Suprapubic skin (tissue), 4 donors: ENCODE measurements at regions not wholly inside any gene's neighbourhood (a gene's known extent, or its start where the extent isn't known, plus 50 kb on each side); places are given as distances from the start of the nearest gene placed in this dataset.

ENCODE experiments used
- DNase-seq, 2 donors: peaks; one replicate each; pipeline ENCODE4 v3.0.0-alpha.2; 2019; ENCODE audit warnings: low spot score in 2 of 2
- H3K27ac ChIP-seq: fragments of 200-600 bp; sonication (generic); one replicate; pipeline ENCODE4 v1.5.1; 2019
- H3K27me3 ChIP-seq: fragments of 200-600 bp; sonication (generic); one replicate; pipeline ENCODE4 v1.5.1; 2019
- H3K36me3 ChIP-seq: fragments of 200-600 bp; sonication (generic); one replicate; pipeline ENCODE4 v1.5.1; 2019
- H3K4me1 ChIP-seq: fragments of 200-600 bp; sonication (generic); one replicate; pipeline ENCODE4 v1.5.1; 2019
- H3K4me3 ChIP-seq: fragments of 200-600 bp; sonication (generic); one replicate; pipeline ENCODE4 v1.5.1; 2019; ENCODE audit warnings: mild to moderate bottlenecking
- H3K9me3 ChIP-seq: fragments of 200-600 bp; sonication (generic); one replicate; pipeline ENCODE4 v1.5.1; 2019
- EP300 ChIP-seq: sonication (generic); formaldehyde crosslinking; IDR thresholded peaks from one replicate; pipeline ENCODE4 v1.6.1; 2017; ENCODE audit warnings: antibody characterized with exemption
- POLR2A ChIP-seq, 2 donors: fragments of 450-650 bp; IDR thresholded peaks; one replicate each; pipeline ENCODE4 v1.6.1; 2017; ENCODE audit warnings: antibody characterized with exemption in 2 of 2, mild to moderate bottlenecking in 2 of 2, moderate library complexity in 2 of 2
- POLR2AphosphoS5 ChIP-seq, 3 donors: sonication (generic); formaldehyde crosslinking; IDR thresholded peaks; one replicate each; pipeline ENCODE4 v1.6.1; 2017; ENCODE audit warnings: antibody characterized with exemption in 3 of 3
- WGBS: methylation state at CpG from one replicate; pipeline ENCODE4 v1.1.5; 2018; 5-methylcytosine and 5-hydroxymethylcytosine counted together
- TF ChIP-seq, protein P1 (sequence below), 2 donors: fragments of 200-600 bp in 1 of 2; fragments of 450-650 bp in 1 of 2; sonication (generic) in 1 of 2; IDR thresholded peaks; one replicate each; pipeline ENCODE4 v1.5.1; 2016 to 2019; ENCODE audit warnings: antibody characterized with exemption in 2 of 2, mild to moderate bottlenecking in 1 of 2, moderate library complexity in 1 of 2

DNA sequence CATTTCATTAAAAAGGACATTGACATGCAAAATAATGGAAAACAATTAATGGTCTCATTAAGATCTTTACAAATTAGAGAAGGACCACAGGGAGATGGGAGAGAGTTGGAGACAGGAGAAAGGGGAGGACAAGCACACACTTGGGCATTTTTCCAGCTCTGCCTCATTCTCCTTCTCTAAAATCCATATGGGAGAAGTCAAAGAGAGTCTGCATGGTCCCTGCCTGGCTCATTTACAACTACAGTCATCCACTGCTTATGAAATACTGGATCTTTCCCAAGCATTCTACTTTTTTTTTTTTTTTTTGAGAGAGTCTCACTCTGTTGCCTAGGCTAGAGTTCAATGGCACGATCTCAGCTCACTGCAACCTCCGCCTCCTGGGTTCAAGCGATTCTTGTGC is 518.9 kb upstream of the CELF2 start:
- Histone ChIP-seq H3K27me3 (no peaks in the 10 kb centered on the region), H3K4me3 (no peak overlapping the region), H3K4me1 (no peaks in the 10 kb centered on the region), H3K27ac (no peak overlapping the region), H3K36me3 (no peaks in the 10 kb centered on the region), H3K9me3 (no peaks in the 10 kb centered on the region)
- 89% methylated on average over 3 of the region's 3 CpGs for WGBS
- DNase-seq, result no peak
- TF ChIP-seq POLR2A (IDR thresholded peaks at IDR 0.05) (no peak), EP300 (no peak), POLR2AphosphoS5 (IDR thresholded peaks at IDR 0.05) (no peak)
- TF ChIP-seq, protein P1, sequence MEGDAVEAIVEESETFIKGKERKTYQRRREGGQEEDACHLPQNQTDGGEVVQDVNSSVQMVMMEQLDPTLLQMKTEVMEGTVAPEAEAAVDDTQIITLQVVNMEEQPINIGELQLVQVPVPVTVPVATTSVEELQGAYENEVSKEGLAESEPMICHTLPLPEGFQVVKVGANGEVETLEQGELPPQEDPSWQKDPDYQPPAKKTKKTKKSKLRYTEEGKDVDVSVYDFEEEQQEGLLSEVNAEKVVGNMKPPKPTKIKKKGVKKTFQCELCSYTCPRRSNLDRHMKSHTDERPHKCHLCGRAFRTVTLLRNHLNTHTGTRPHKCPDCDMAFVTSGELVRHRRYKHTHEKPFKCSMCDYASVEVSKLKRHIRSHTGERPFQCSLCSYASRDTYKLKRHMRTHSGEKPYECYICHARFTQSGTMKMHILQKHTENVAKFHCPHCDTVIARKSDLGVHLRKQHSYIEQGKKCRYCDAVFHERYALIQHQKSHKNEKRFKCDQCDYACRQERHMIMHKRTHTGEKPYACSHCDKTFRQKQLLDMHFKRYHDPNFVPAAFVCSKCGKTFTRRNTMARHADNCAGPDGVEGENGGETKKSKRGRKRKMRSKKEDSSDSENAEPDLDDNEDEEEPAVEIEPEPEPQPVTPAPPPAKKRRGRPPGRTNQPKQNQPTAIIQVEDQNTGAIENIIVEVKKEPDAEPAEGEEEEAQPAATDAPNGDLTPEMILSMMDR (IDR thresholded peaks at IDR 0.05), result no peak

- H3K36me3 ChIP-seq, result no peaks in the 10 kb centered on the region
- no peaks in the 10 kb centered on the region for H3K27me3 ChIP-seq
- H3K27ac ChIP-seq, result no peak overlapping the region
- no peaks in the 10 kb centered on the region for H3K9me3 ChIP-seq
- TF ChIP-seq POLR2A (IDR thresholded peaks at IDR 0.05) (no peak), POLR2AphosphoS5 (IDR thresholded peaks at IDR 0.05) (no peak), EP300 (no peak)
- TF ChIP-seq, protein P1 (IDR thresholded peaks at IDR 0.05), result no peak
- no peaks in the 10 kb centered on the region for H3K4me1 ChIP-seq
- no peak overlapping the region for H3K4me3 ChIP-seq
- WGBS, result 48% methylated on average over 2 of the region's 2 CpGs
- DNase-seq, result no peak
Observed at GRCh38 chr10:10499839-10500238, 517.8 kb upstream of the CELF2 start.

- WGBS, result 95% methylated on average over 2 of the region's 2 CpGs
- H3K4me3 ChIP-seq, result no peak overlapping the region
- no peak for TF ChIP-seq POLR2AphosphoS5 (IDR thresholded peaks at IDR 0.05)
- no peak for TF ChIP-seq POLR2A (IDR thresholded peaks at IDR 0.05)
- TF ChIP-seq, protein P1 (IDR thresholded peaks at IDR 0.05), result no peak
- TF ChIP-seq EP300, result no peak
Observed at GRCh38 chr10:10500937-10501336, 516.7 kb upstream of the CELF2 start.

DNA sequence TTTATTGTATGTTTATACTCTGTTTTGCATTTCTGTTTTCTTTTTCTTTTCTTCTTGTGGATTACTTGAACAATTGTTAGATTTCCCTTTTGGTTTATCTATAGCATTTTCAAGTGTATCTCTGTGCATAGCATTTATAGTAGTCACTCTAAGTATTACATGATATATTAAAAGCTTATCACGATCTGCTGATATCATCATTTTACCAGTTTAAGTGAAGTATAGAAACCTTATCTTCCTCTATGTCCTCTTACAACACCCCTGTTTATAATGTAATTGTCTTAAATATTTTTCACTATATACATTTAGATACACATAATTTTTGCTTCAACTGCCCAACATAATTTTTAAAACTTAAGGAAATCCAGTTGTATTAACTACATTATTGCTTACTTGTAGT is 513.9 kb upstream of the CELF2 start:
- Histone ChIP-seq H3K4me3 (no peak overlapping the region), H3K9me3 (no peaks in the 10 kb centered on the region), H3K27me3 (no peaks in the 10 kb centered on the region), H3K4me1 (no peaks in the 10 kb centered on the region), H3K36me3 (no peaks in the 10 kb centered on the region), H3K27ac (no peak overlapping the region)
- WGBS, result 83% methylated on average over 1 of the region's 1 CpG
- DNase-seq, result no peak
- TF ChIP-seq POLR2A (IDR thresholded peaks at IDR 0.05) (no peak), EP300 (no peak), POLR2AphosphoS5 (IDR thresholded peaks at IDR 0.05) (no peak)
- TF ChIP-seq, protein P1 (IDR thresholded peaks at IDR 0.05), result no peak

More at GRCh38 chr10:10500937-10501336, 516.7 kb upstream of the CELF2 start:
- no peaks in the 10 kb centered on the region for H3K4me1 ChIP-seq
- no peaks in the 10 kb centered on the region for H3K27me3 ChIP-seq
- no peaks in the 10 kb centered on the region for H3K9me3 ChIP-seq
- no peak for DNase-seq
- H3K27ac ChIP-seq, result no peak overlapping the region
- H3K36me3 ChIP-seq, result no peaks in the 10 kb centered on the region

GRCh38 chr10:10508211-10508610 is 509.5 kb upstream of the CELF2 start:
- no peak overlapping the region for H3K27ac ChIP-seq
- no peak for TF ChIP-seq POLR2AphosphoS5 (IDR thresholded peaks at IDR 0.05)
- TF ChIP-seq POLR2A (IDR thresholded peaks at IDR 0.05), result no peak
- no peak for TF ChIP-seq EP300
- TF ChIP-seq, protein P1 (IDR thresholded peaks at IDR 0.05), result no peak
- no peaks in the 10 kb centered on the region for H3K36me3 ChIP-seq
- 75% methylated on average over 3 of the region's 3 CpGs for WGBS
- H3K27me3 ChIP-seq, result no peaks in the 10 kb centered on the region
- H3K4me1 ChIP-seq, result no peaks in the 10 kb centered on the region
- DNase-seq, result no peak
- no peaks in the 10 kb centered on the region for H3K9me3 ChIP-seq
- no peak overlapping the region for H3K4me3 ChIP-seq
